NCI-H2107 (cell line): ENCODE measurements at regions not wholly inside any gene's neighbourhood (a gene's known extent, or its start where the extent isn't known, plus 50 kb on each side); places are given as distances from the start of the nearest gene placed in this dataset.

ENCODE experiments used
- DNase-seq: peaks from one replicate; lab custom pipeline; 2025; lab: John Stamatoyannopoulos, UW

GRCh38 chr3:180092889-180093288 is 56.2 kb upstream of the PEX5L start:
- DNase-seq = no peak

GRCh38 chr3:180093535-180093934 is 56.8 kb upstream of the PEX5L start:
- DNase-seq = no peak

- DNase-seq = no peak
Measured at GRCh38 chr3:180097626-180098025, 60.9 kb upstream of the PEX5L start.

DNA sequence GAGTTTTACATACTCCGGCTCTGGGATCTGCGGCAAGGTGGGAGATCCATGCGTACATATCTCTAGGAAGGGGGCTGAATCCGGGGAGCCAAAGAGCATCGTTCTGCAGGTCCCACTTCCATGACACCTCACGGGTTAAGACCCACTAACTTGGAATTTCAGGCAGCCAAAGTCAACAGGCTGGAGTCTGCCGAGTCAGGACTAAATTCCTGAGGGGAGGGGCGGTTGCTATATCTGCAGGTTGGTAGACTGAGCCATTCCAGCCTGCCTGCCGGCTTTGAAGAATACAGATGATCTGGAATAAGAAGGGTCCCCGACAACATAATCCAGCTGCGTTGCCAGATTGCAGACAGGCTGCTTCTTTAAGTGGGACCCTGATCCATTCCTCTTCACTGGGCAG is 65.4 kb upstream of the PEX5L start:
- no peak for DNase-seq

GRCh38 chr3:180102604-180103003 is 65.9 kb upstream of the PEX5L start:
- DNase-seq = no peak

GRCh38 chr3:180116203-180116602 is 79.5 kb upstream of the PEX5L start:
- DNase-seq = no peak

GRCh38 chr3:180116658-180117057 is 79.9 kb upstream of the PEX5L start:
- no peak for DNase-seq

DNA sequence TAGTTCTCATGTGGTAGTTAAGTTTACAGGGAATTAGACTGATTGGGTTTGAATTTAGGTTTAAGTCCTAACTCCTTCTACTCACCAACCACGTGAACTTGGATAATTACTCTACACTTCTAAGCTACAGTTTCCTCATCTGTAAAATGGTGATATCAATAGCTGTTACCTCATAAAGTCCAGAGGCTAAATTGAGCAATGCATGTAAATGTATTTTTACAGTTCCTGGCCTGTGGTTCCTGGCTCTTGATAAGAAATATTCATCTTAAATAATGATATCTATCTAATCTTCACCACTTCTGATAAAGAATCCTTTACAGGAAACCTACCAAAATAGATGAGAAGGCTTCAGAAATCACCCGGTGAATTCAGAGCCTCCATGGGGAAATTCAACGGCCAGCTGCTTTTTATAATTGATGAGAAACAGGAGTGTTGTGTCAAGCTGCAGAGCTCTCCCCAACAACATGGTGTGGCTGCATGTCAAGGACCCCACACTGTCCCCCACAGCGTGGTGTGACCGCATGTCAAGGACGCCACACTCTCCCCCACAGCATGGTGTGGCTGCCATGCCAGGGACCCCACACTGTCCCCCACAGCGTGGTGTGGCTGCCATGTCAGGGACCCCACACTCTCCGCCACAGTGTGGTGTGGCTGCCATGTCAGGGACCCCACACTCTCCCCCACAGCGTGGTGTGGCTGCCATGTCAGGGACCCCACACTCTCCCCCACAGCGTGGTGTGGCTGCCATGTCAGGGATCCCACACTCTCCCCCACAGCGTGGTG is 80.8 kb upstream of the PEX5L start:
- no peak for DNase-seq

DNA sequence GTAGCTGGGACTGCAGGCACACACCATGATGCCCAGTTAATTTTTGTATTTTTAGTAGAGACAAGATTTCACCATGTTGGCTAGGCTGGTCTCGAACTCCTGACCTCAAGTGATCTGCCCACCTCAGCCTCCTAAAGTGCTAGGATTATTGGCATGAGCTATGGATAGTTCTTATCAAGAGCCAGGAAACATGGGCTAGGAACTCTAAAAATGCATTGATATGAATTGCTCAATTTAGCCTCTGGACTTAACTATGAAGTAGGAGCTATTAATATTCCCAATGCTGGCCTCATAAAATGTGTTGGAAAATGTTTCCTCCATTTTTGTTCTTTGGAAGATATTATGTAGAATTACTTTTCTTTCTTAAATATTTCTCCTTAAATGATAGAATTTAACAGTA is 82.8 kb upstream of the PEX5L start:
- no peak for DNase-seq

DNA sequence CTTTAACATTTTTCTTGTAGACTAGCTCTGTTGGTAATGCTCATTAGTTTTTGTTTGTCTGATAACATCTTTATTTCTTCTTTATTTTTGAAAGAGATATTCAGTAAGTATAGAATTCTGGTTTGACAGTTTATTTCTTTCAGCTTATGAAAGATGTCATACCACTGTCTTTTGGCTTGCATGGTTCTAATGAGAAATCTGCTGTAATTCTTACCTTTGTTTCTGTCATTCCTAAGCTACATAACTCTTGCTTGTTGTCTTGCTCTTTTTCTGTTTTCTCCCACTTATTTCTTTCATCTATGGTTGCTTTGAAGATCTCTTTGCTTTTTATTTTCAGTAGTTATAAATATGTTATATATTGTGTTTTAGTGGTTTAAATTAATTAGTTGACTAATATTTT is 87.2 kb upstream of the PEX5L start:
- DNase-seq = no peak

- no peak for DNase-seq
Measured at GRCh38 chr3:180131169-180131568, 94.4 kb upstream of the PEX5L start.

DNA sequence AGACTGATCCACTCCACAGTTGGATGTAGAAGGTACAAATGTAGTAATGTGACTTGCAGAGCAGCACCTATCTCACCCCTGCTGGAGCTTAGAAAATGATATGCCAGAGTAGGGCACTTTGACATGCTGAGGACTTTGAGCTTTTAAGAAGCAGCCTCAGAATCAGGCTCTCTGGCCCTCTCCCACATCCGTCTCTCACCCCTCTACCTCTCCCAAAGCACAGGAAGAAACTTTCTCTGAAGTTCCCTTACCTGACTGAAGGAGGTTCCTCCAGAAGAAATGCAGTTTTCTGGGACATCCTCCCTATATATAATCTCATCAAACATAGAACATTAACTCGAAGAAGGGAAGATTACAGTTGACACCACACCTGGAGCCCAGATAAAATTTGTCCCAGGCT is 98.4 kb upstream of the PEX5L start:
- no peak for DNase-seq

GRCh38 chr3:180138871-180139270 is 102.1 kb upstream of the PEX5L start:
- no peak for DNase-seq

GRCh38 chr3:180142041-180142440 is 105.3 kb upstream of the PEX5L start:
- DNase-seq = no peak

DNA sequence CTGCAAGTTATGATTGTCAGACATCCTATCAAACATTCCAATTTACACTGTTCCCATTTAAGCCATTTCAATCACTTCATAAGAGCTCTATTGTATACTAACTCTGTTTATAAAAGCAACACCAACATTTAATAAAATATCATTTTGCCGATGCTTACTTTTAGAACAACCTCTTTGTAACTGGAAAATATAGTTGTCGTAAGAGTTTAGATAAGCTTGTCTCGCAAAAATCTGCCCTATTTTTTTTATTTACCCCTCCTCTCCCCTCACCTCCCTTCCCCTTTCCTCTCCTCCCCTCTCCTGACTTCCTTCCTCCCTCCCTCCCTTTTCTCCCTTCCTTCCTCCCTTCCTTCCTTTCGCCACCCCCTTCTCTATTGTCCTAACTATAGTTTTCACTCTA is 105.7 kb upstream of the PEX5L start:
- DNase-seq = no peak

DNA sequence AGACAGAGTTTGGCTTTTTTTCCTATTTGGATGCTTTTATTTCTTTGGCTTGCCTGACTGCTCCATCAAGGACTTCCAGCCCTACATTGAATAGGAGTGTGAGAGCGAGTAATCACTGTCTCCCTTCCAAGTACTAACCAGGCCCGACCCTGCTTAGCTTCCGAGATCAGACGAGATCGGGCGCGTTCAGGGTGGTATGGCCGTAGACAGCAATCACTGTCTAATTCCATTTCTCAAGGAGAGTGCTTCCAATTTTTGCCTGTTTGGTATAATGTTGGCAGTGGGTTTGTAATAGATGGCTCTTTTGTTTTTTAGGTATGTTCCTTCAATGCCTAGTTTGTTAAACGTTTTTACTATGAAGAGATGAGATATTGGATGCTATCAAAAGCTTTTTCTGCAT is 125.0 kb upstream of the PEX5L start:
- no peak for DNase-seq

GRCh38 chr3:180175572-180175971 is 138.8 kb upstream of the PEX5L start:
- no peak for DNase-seq

DNA sequence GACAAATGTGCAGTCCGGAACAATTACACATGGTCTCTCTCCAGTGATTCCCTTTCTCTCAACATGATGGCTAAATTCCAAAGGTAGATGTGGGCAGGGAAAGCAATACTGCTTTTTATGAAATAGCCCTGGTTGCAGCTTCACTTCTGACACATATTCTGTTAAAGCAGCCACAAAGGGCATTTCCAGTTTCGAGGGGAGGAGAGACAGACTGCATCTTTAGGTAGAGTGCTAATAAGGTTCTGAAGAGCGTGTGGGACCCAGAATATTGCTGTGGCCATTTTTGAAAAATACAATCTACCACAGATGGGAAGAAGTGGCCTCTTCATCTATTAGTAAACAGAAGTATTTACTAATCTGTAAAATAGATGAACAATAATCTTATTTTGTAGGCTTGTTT is 139.3 kb upstream of the PEX5L start:
- no peak for DNase-seq

DNA sequence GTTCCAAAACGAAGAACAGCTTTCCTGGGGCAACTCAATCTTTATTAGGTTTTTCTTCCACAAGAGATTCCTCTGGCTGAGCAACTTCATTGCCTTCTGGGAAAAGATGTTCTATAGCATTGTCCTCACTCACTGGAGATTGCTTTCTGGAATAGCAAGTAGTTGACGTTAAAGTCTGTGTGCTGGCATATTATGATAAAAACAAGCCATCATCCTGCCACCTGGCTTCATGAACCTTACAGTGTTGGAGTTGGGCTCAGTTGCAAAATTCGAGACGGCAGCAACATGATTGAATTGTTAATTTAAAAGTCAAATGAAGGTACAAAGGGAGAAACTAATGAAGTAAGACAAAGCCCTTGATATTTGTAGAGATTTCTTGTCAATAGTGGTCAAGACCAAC is 140.5 kb upstream of the PEX5L start:
- DNase-seq = no peak

- no peak for DNase-seq
Measured at GRCh38 chr3:180179562-180179961, 142.8 kb upstream of the PEX5L start.

GRCh38 chr3:180180795-180181194 is 144.1 kb upstream of the PEX5L start:
- no peak for DNase-seq

DNA sequence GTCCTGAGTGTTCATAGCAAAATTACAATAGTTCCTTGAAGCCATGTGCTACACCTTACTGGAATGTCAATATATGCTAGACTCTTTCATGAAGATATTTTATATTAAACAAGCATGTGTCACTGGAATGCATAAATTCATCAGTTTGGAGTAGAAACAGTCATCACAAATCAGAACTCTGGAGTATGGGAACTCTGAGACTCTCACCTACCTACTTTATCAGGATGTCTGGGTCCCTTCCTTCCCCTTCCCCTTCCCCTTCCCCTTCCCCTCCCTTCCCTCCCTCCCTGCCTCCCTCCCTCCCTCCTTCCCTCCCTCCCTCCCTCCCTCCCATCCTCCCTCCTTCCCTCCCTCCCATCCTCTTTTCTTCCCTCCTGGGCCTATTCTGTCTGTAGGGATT is 144.7 kb upstream of the PEX5L start:
- no peak for DNase-seq

DNA sequence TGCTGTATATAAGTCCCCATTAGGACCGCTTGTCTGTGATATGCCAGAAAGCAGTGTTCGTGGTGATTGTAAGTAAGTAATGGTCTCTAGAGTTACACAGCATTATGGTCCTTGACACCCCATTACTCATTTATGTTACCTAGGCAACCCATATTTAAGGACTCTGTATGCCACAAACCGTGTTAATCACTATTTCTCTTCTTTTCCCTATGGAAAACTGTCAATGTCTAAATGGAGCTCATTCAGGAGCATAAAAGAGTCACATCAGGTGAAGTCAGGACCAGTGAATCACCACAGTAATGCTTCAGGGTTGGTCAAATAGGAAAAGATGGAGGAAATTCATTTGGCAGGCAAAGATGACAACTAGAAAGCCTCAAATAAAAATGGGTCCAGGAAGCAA is 146.6 kb upstream of the PEX5L start:
- no peak for DNase-seq

GRCh38 chr3:180184816-180185215 is 148.1 kb upstream of the PEX5L start:
- no peak for DNase-seq
